Ramos (cell line): ENCODE measurements at regions not wholly inside any gene's neighbourhood (a gene's known extent, or its start where the extent isn't known, plus 50 kb on each side); places are given as distances from the start of the nearest gene placed in this dataset.

Experiments used
- in situ Hi-C: fragments of 300-500 bp; cut with MboI; formaldehyde crosslinking; loops from one replicate; pipeline ENCODE4 v1.14.3; 2022; ENCODE audit warnings: low sequenced_read_pairs; ENCODE audit not compliant: unreplicated experiment

GRCh38 chr3:150059241-150059640 is 88.5 kb upstream of the PFN2 start:
- in situ Hi-C loops = no loop called here

- in situ Hi-C loops = no loop called here
Observed at GRCh38 chr3:150057227-150057626, 86.5 kb upstream of the PFN2 start.

- in situ Hi-C loops = no loop called here
Observed at GRCh38 chr3:150055332-150055731, 84.6 kb upstream of the PFN2 start.

GRCh38 chr3:150054635-150055034 is 83.9 kb upstream of the PFN2 start:
- in situ Hi-C loops = no loop called here

- in situ Hi-C loops = no loop called here
Observed at GRCh38 chr3:150050510-150050909, 79.8 kb upstream of the PFN2 start.

- in situ Hi-C loops = no loop called here
Observed at GRCh38 chr3:150049317-150049716, 78.6 kb upstream of the PFN2 start.

GRCh38 chr3:150041877-150042276 is 71.2 kb upstream of the PFN2 start:
- in situ Hi-C loops = no loop called here

GRCh38 chr3:150040097-150040496 is 69.4 kb upstream of the PFN2 start:
- in situ Hi-C loops = no loop called here

GRCh38 chr3:150038830-150039229 is 68.1 kb upstream of the PFN2 start:
- in situ Hi-C loops = no loop called here

- in situ Hi-C loops = no loop called here
Observed at GRCh38 chr3:150036780-150037179, 66.1 kb upstream of the PFN2 start.

- in situ Hi-C loops = no loop called here
Observed at GRCh38 chr3:150035910-150036612, 65.4 kb upstream of the PFN2 start.

GRCh38 chr3:150035301-150035779 is 64.6 kb upstream of the PFN2 start:
- in situ Hi-C loops = no loop called here

GRCh38 chr3:150033721-150034120 is 63.0 kb upstream of the PFN2 start:
- in situ Hi-C loops = no loop called here

- in situ Hi-C loops = no loop called here
Observed at GRCh38 chr3:150030841-150031240, 60.1 kb upstream of the PFN2 start.

- in situ Hi-C loops = no loop called here
Observed at GRCh38 chr3:150023239-150023636, 52.5 kb upstream of the PFN2 start.

- in situ Hi-C loops = no loop called here
Observed at GRCh38 chr3:150022381-150023238, 51.9 kb upstream of the PFN2 start.

GRCh38 chr3:150020527-150020926 is 49.8 kb upstream of the PFN2 start:
- in situ Hi-C loops = no loop called here
